WTC11 (cell line): ENCODE measurements at regions not wholly inside any gene's neighbourhood (a gene's known extent, or its start where the extent isn't known, plus 50 kb on each side); places are given as distances from the start of the nearest gene placed in this dataset.

Experiments
- ATAC-seq: fragments of 200-7000 bp; cut with Tn5 transposase; 2 replicates; pipeline ENCODE4 v1.10.0; 2021; ENCODE audit warnings: mild to moderate bottlenecking, moderate library complexity
- CTCF ChIA-PET: fragments of 300-600 bp; sonication (Branson Sonifier 250); formaldehyde crosslinking; loops from one replicate; lab custom pipeline; 2021; ENCODE audit warnings: antibody characterized with exemption; lab: Charles Lee
- POLR2A ChIA-PET: fragments of 350-600 bp; sonication (Branson Sonifier 250); formaldehyde crosslinking; loops from one replicate; lab custom pipeline; 2021; ENCODE audit warnings: antibody characterized with exemption; lab: Charles Lee
- DNase-seq: peaks from one replicate; pipeline ENCODE4 v3.0.0; 2021; ENCODE audit warnings: low spot score
- H3K27ac Mint-ChIP-seq: 2 replicates; pipeline ENCODE4 v1.8.0; 2021; ENCODE audit warnings: mixed read lengths
- H3K27me3 Mint-ChIP-seq: 2 replicates; pipeline ENCODE4 v1.8.0; 2021; ENCODE audit warnings: low read depth, mild to moderate bottlenecking, moderate library complexity, mixed read lengths
- H3K36me3 Mint-ChIP-seq: 2 replicates; pipeline ENCODE4 v1.8.0; 2021; ENCODE audit warnings: mixed read lengths
- H3K4me1 Mint-ChIP-seq: 2 replicates; pipeline ENCODE4 v1.8.0; 2022; ENCODE audit warnings: mixed read lengths
- H3K4me3 Mint-ChIP-seq: 2 replicates; pipeline ENCODE4 v1.8.0; 2021; ENCODE audit warnings: mild to moderate bottlenecking, moderate library complexity, mixed read lengths
- H3K9me3 Mint-ChIP-seq: 2 replicates; pipeline ENCODE4 v1.8.0; 2021; ENCODE audit warnings: mixed read lengths
- CBFB ChIP-seq: sonication (generic); formaldehyde crosslinking; IDR thresholded peaks from 2 replicates; pipeline ENCODE4 v1.8.1; 2022; ENCODE audit warnings: mild to moderate bottlenecking, low read depth, missing genetic modification reagents
- FOXJ3 ChIP-seq: sonication (generic); formaldehyde crosslinking; IDR thresholded peaks from 2 replicates; pipeline ENCODE4 v1.9.0; 2021; ENCODE audit warnings: missing genetic modification reagents, mild to moderate bottlenecking, borderline replicate concordance
- FOXP1 ChIP-seq: sonication (generic); formaldehyde crosslinking; IDR thresholded peaks from 2 replicates; pipeline ENCODE4 v1.8.0; 2022; ENCODE audit warnings: missing genetic modification reagents, mild to moderate bottlenecking, moderate library complexity, borderline replicate concordance
- NFE2L1 ChIP-seq: sonication (generic); formaldehyde crosslinking; IDR thresholded peaks from 2 replicates; pipeline ENCODE4 v1.8.1; 2023; ENCODE audit warnings: missing genetic modification reagents
- NR1H2 ChIP-seq: sonication (generic); formaldehyde crosslinking; IDR thresholded peaks from 2 replicates; pipeline ENCODE4 v1.9.0; 2021; ENCODE audit warnings: mild to moderate bottlenecking, moderate library complexity, missing genetic modification reagents
- NR2C2 ChIP-seq: sonication (generic); formaldehyde crosslinking; IDR thresholded peaks from 2 replicates; pipeline ENCODE4 v1.8.0; 2022; ENCODE audit warnings: mild to moderate bottlenecking, missing genetic modification reagents
- OVOL2 ChIP-seq: fragments of 250-450 bp; sonication (Bioruptor Pico); IDR thresholded peaks from 2 replicates; pipeline ENCODE4 v1.9.0; 2021; ENCODE audit warnings: mild to moderate bottlenecking, borderline replicate concordance
- PRRX2 ChIP-seq: fragments of 250-450 bp; sonication (Bioruptor Pico); IDR thresholded peaks from 2 replicates; pipeline ENCODE4 v1.8.0; 2021; ENCODE audit warnings: mild to moderate bottlenecking
- SP1 ChIP-seq: sonication (generic); formaldehyde crosslinking; conservative IDR thresholded peaks from 2 replicates; pipeline ENCODE4 v1.8.1; 2022; ENCODE audit warnings: missing genetic modification reagents
- ZNF138 ChIP-seq: sonication (generic); formaldehyde crosslinking; conservative IDR thresholded peaks from 2 replicates; pipeline ENCODE4 v1.8.1; 2022; ENCODE audit warnings: mild to moderate bottlenecking, moderate library complexity, missing genetic modification reagents
- TF ChIP-seq, protein P1 (sequence below): sonication (generic); formaldehyde crosslinking; IDR thresholded peaks from 2 replicates; pipeline ENCODE4 v1.8.1; 2022; ENCODE audit warnings: mild to moderate bottlenecking, moderate library complexity, missing genetic modification reagents
- TF ChIP-seq, protein P2 (sequence below): fragments of 250-450 bp; sonication (Bioruptor Pico); conservative IDR thresholded peaks from 2 replicates; pipeline ENCODE4 v1.9.0; 2021; ENCODE audit warnings: mild to moderate bottlenecking
- TF ChIP-seq, protein P3 (sequence below): fragments of 250-450 bp; sonication (Bioruptor Pico); IDR thresholded peaks from 2 replicates; pipeline ENCODE4 v1.9.0; 2021; ENCODE audit warnings: mild to moderate bottlenecking, borderline replicate concordance
- TF ChIP-seq, protein P4 (sequence below): sonication (generic); formaldehyde crosslinking; IDR thresholded peaks from 2 replicates; pipeline ENCODE4 v1.8.0; 2023; ENCODE audit warnings: missing genetic modification reagents
- TF ChIP-seq, protein P5 (sequence below): fragments of 250-450 bp; sonication (Bioruptor Pico); IDR thresholded peaks from 2 replicates; pipeline ENCODE4 v2.1.2; 2022; ENCODE audit warnings: mild to moderate bottlenecking, moderate library complexity
- TF ChIP-seq, protein P6 (sequence below): sonication (generic); formaldehyde crosslinking; IDR thresholded peaks from 2 replicates; pipeline ENCODE4 v1.8.0; 2022; ENCODE audit warnings: mild to moderate bottlenecking, missing genetic modification reagents
- TF ChIP-seq, protein P7 (sequence below): sonication (generic); formaldehyde crosslinking; conservative IDR thresholded peaks from 2 replicates; pipeline ENCODE4 v1.8.1; 2023; ENCODE audit warnings: mild to moderate bottlenecking, low read depth, missing genetic modification reagents, moderate library complexity
- TF ChIP-seq, protein P8 (sequence below): sonication (generic); formaldehyde crosslinking; IDR thresholded peaks from 2 replicates; pipeline ENCODE4 v1.8.1; 2023; ENCODE audit warnings: mild to moderate bottlenecking, moderate library complexity, missing genetic modification reagents

DNA sequence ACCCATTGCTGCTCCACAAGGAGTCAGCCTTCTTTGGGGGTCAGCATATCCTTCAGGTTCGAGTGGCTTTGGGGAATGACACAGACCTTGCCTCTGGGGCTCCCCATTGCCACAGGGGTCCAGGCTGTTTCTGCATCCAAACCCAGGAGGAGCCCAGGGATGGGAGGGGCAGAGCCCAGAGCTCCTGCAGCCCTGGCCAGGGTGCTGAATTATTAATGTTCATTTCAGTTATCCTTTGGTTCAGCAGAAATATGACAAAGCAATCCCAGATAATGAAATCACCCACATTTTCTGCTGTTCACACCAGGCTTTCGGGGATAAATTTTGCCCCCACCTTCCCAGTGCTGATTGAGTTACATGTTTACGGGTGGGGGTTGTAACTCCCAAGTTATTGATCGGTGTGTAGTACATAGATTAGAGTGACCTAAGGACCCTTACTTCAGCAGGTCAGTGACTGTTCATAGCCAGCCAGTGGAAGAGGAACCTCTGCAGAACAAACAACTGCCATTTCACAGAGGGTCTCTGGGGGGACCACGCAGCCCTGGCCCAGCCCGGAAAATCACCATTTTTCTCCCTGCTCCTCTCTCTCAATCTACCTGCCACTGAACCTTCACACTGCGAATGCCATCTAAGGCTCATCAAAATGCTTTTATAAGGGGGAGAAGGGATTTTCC lies 240.3 kb upstream of the N4BP1 start:
- CTCF ChIA-PET, result interaction anchor here (1.0 kb wide), 1 partner anchor 19 kb away, joined by 4 read pairs; no protein-coding TSS in a partner anchor
- ATAC-seq, result no peak
- no peak for DNase-seq
- Mint-ChIP-seq H3K27ac (no peak overlapping the region), H3K4me1 (no peaks in the 10 kb centered on the region)
- no peak for TF ChIP-seq CBFB (CRISPR knock-in tag)
- TF ChIP-seq, protein P1, sequence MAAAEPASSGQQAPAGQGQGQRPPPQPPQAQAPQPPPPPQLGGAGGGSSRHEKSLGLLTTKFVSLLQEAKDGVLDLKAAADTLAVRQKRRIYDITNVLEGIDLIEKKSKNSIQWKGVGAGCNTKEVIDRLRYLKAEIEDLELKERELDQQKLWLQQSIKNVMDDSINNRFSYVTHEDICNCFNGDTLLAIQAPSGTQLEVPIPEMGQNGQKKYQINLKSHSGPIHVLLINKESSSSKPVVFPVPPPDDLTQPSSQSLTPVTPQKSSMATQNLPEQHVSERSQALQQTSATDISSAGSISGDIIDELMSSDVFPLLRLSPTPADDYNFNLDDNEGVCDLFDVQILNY (CRISPR knock-in tag), result no peak
- TF ChIP-seq, protein P2, sequence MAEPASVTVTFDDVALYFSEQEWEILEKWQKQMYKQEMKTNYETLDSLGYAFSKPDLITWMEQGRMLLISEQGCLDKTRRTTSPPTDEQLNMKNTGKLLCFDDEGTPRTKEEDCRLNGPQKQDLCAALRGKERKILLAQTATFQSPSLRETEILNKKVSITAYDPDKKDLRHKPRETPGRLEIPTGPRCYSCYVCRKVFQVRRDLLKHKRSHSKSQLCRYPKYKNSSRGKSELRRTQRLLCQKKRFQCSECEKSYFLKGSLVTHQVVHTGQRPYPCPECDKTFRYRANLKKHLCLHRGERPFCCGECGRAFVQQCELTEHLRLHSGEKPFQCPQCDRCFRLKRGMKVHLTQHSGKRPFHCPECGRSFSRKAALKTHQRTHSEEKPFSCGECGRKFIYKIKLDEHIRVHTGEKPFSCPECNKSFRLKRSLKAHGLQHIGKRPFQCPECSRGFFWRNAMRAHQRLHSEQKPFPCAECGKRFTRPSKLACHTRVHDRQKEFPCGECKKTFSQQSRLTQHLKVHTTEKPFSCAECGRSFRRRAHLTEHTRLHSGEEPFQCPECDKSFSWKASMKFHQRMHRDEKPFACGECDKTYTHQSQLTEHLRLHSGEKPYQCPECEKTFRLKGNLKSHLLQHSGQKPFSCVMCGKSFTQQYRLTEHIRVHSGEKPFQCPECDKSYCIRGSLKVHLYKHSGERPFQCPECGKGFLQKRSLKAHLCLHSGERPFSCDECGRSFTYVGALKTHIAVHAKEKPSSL, result no peak
- no peak for TF ChIP-seq FOXJ3 (CRISPR knock-in tag)
- no peak for TF ChIP-seq SP1
- no peak for TF ChIP-seq NR2C2 (CRISPR knock-in tag)
- TF ChIP-seq, protein P3, sequence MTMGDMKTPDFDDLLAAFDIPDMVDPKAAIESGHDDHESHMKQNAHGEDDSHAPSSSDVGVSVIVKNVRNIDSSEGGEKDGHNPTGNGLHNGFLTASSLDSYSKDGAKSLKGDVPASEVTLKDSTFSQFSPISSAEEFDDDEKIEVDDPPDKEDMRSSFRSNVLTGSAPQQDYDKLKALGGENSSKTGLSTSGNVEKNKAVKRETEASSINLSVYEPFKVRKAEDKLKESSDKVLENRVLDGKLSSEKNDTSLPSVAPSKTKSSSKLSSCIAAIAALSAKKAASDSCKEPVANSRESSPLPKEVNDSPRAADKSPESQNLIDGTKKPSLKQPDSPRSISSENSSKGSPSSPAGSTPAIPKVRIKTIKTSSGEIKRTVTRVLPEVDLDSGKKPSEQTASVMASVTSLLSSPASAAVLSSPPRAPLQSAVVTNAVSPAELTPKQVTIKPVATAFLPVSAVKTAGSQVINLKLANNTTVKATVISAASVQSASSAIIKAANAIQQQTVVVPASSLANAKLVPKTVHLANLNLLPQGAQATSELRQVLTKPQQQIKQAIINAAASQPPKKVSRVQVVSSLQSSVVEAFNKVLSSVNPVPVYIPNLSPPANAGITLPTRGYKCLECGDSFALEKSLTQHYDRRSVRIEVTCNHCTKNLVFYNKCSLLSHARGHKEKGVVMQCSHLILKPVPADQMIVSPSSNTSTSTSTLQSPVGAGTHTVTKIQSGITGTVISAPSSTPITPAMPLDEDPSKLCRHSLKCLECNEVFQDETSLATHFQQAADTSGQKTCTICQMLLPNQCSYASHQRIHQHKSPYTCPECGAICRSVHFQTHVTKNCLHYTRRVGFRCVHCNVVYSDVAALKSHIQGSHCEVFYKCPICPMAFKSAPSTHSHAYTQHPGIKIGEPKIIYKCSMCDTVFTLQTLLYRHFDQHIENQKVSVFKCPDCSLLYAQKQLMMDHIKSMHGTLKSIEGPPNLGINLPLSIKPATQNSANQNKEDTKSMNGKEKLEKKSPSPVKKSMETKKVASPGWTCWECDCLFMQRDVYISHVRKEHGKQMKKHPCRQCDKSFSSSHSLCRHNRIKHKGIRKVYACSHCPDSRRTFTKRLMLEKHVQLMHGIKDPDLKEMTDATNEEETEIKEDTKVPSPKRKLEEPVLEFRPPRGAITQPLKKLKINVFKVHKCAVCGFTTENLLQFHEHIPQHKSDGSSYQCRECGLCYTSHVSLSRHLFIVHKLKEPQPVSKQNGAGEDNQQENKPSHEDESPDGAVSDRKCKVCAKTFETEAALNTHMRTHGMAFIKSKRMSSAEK (CRISPR knock-in tag), result no peak
- no peak for TF ChIP-seq NR1H2
- no peak for TF ChIP-seq OVOL2
- TF ChIP-seq, protein P4, sequence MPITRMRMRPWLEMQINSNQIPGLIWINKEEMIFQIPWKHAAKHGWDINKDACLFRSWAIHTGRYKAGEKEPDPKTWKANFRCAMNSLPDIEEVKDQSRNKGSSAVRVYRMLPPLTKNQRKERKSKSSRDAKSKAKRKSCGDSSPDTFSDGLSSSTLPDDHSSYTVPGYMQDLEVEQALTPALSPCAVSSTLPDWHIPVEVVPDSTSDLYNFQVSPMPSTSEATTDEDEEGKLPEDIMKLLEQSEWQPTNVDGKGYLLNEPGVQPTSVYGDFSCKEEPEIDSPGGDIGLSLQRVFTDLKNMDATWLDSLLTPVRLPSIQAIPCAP (CRISPR knock-in tag), result no peak
- no peak for TF ChIP-seq ZNF138
- TF ChIP-seq, protein P5, sequence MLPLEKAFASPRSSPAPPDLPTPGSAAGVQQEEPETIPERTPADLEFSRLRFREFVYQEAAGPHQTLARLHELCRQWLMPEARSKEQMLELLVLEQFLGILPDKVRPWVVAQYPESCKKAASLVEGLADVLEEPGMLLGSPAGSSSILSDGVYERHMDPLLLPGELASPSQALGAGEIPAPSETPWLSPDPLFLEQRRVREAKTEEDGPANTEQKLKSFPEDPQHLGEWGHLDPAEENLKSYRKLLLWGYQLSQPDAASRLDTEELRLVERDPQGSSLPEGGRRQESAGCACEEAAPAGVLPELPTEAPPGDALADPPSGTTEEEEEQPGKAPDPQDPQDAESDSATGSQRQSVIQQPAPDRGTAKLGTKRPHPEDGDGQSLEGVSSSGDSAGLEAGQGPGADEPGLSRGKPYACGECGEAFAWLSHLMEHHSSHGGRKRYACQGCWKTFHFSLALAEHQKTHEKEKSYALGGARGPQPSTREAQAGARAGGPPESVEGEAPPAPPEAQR (CRISPR knock-in tag), result no peak
- no peak for TF ChIP-seq NFE2L1 (CRISPR knock-in tag)
- TF ChIP-seq, all 79 proteins: peak for 0
- H3K9me3 Mint-ChIP-seq, result no peaks in the 10 kb centered on the region
- no peak overlapping the region for H3K4me3 Mint-ChIP-seq
- H3K27me3 Mint-ChIP-seq, result peaks cover 3% of the 10 kb centered on the region; the same call in 1 of the 2 replicates
- POLR2A ChIA-PET, result no interaction called here
- H3K36me3 Mint-ChIP-seq, result no peaks in the 10 kb centered on the region

DNA sequence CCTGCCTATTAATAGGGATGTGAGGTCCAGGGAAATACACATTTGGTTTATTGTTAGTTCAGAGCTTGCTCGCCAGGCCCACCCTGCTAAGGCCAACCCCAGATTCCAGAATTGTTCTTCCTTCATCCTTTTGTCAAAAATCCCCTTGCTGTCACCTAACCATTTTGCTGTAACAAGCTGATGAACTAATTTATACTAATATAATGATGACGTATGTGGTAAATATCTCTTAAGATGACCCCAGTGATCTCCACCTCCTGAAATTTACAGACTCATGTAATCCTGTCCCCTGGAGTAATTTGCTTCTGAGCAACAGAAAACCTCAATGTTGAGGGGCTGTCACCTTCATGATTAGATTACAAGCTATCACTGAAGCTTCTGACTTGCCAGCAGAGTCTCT lies 236.3 kb upstream of the N4BP1 start:
- Mint-ChIP-seq H3K4me3 (no peak overlapping the region), H3K27me3 (peaks cover 3% of the 10 kb centered on the region; the same call in 1 of the 2 replicates), H3K27ac (no peak overlapping the region), H3K9me3 (no peaks in the 10 kb centered on the region), H3K36me3 (no peaks in the 10 kb centered on the region), H3K4me1 (no peaks in the 10 kb centered on the region)
- ATAC-seq, result no peak
- ChIA-PET POLR2A (no interaction called here), CTCF (interaction anchor here (1.6 to 2.7 kb wide), 2 partner anchors 15 to 18 kb away, joined by 7 to 11 read pairs; no protein-coding TSS in a partner anchor)
- no peak for DNase-seq
- TF ChIP-seq, protein P6, sequence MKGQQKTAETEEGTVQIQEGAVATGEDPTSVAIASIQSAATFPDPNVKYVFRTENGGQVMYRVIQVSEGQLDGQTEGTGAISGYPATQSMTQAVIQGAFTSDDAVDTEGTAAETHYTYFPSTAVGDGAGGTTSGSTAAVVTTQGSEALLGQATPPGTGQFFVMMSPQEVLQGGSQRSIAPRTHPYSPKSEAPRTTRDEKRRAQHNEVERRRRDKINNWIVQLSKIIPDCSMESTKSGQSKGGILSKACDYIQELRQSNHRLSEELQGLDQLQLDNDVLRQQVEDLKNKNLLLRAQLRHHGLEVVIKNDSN, result no peak
- TF ChIP-seq PRRX2 (CRISPR knock-in tag) (no peak), FOXJ3 (CRISPR knock-in tag) (no peak), FOXP1 (no peak), OVOL2 (no peak)
- TF ChIP-seq, protein P7, sequence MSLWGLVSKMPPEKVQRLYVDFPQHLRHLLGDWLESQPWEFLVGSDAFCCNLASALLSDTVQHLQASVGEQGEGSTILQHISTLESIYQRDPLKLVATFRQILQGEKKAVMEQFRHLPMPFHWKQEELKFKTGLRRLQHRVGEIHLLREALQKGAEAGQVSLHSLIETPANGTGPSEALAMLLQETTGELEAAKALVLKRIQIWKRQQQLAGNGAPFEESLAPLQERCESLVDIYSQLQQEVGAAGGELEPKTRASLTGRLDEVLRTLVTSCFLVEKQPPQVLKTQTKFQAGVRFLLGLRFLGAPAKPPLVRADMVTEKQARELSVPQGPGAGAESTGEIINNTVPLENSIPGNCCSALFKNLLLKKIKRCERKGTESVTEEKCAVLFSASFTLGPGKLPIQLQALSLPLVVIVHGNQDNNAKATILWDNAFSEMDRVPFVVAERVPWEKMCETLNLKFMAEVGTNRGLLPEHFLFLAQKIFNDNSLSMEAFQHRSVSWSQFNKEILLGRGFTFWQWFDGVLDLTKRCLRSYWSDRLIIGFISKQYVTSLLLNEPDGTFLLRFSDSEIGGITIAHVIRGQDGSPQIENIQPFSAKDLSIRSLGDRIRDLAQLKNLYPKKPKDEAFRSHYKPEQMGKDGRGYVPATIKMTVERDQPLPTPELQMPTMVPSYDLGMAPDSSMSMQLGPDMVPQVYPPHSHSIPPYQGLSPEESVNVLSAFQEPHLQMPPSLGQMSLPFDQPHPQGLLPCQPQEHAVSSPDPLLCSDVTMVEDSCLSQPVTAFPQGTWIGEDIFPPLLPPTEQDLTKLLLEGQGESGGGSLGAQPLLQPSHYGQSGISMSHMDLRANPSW (CRISPR knock-in tag), result no peak
- TF ChIP-seq, protein P8, sequence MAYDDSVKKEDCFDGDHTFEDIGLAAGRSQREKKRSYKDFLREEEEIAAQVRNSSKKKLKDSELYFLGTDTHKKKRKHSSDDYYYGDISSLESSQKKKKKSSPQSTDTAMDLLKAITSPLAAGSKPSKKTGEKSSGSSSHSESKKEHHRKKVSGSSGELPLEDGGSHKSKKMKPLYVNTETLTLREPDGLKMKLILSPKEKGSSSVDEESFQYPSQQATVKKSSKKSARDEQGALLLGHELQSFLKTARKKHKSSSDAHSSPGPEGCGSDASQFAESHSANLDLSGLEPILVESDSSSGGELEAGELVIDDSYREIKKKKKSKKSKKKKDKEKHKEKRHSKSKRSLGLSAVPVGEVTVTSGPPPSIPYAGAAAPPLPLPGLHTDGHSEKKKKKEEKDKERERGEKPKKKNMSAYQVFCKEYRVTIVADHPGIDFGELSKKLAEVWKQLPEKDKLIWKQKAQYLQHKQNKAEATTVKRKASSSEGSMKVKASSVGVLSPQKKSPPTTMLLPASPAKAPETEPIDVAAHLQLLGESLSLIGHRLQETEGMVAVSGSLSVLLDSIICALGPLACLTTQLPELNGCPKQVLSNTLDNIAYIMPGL (CRISPR knock-in tag), result no peak
